ENCODE measurements at regions not wholly inside any gene's neighbourhood (a gene's known extent, or its start where the extent isn't known, plus 50 kb on each side); places are given as distances from the start of the nearest gene placed in this dataset.

- no peak overlapping the region for H3K27ac ChIP-seq (ENCODE audit: low read depth, low read length)
- ChIA-PET CTCF (no interaction called here), RAD21 (ENCODE audit: low non-redundant PET in 1 of 2, low total read pairs in 2 of 2, uncharacterized antibody in 2 of 2, unreplicated experiment in 2 of 2) (no interaction called here), POLR2A (no interaction called here)
- H3K27me3 ChIP-seq (ENCODE audit: insufficient read depth, low read length): no peaks in the 10 kb centered on the region
- TF ChIP-seq EZH2phosphoT487 (IDR thresholded peaks at IDR 0.05; ENCODE audit: borderline replicate concordance): no peak
- no peak for TF ChIP-seq CEBPB (IDR thresholded peaks at IDR 0.05; ENCODE audit: low read depth)
- TF ChIP-seq ZFX (IDR thresholded peaks at IDR 0.05): no peak
- TF ChIP-seq POLR2AphosphoS5 (IDR thresholded peaks at IDR 0.05; ENCODE audit: low read depth, low read length): no peak
- no peak for TF ChIP-seq ZNF274 (IDR thresholded peaks at IDR 0.05; ENCODE audit: low read depth, low read length)
- no peak for TF ChIP-seq EGR1 (IDR thresholded peaks at IDR 0.05; ENCODE audit: low read depth)
- TF ChIP-seq CBX3 (IDR thresholded peaks at IDR 0.05; ENCODE audit: low read depth): no peak
- TF ChIP-seq MAX (IDR thresholded peaks at IDR 0.05): no peak
- no TSS peak for BruUV-seq (replicated peaks)
- H3K4me1 ChIP-seq (ENCODE audit: control insufficient read depth in 1 of 2, insufficient read depth in 2 of 2, low read length in 2 of 2): no peaks in the 10 kb centered on the region
- intact Hi-C loops (cut with micrococcal nuclease): no loop called here
- H3K4me2 ChIP-seq (ENCODE audit: low read length): no peak overlapping the region
- no peak for ATAC-seq
- no peak overlapping the region for H2AFZ ChIP-seq (ENCODE audit: low read depth, low read length, poor library complexity, severe bottlenecking)
- H3K36me3 ChIP-seq (ENCODE audit: control insufficient read depth in 1 of 2, insufficient read depth in 2 of 2, low read length in 2 of 2): no peaks in the 10 kb centered on the region
- H4K20me1 ChIP-seq (ENCODE audit: insufficient read depth): no peaks in the 10 kb centered on the region
- H3K9me2 ChIP-seq (ENCODE audit: insufficient read depth): no peaks in the 10 kb centered on the region
- H3K4me3 ChIP-seq (replicated peaks in 1 of 2; ENCODE audit: low read depth in 1 of 2, low read length in 2 of 2): no peak overlapping the region
- no peak for DNase-seq (ENCODE audit: low read depth, low spot score)
- H3K9ac ChIP-seq (ENCODE audit: low read length): no peak overlapping the region
- peaks cover 5 to 7% of the 10 kb centered on the region in 2 experiments; a peak in 3 of 4 replicates for H3K9me3 ChIP-seq (ENCODE audit: control insufficient read depth in 1 of 2, insufficient read depth in 1 of 2, low read depth in 1 of 2, low read length in 2 of 2)
- H3K79me2 ChIP-seq (ENCODE audit: insufficient read depth, low read length): no peaks in the 10 kb centered on the region
Observed at GRCh38 chr11:37613031-37613430, 1015.0 kb upstream of the RAG2 start.

- H2AFZ ChIP-seq (ENCODE audit: low read depth, low read length, poor library complexity, severe bottlenecking): no peak overlapping the region
- DNase-seq (ENCODE audit: low read depth, low spot score): no peak
- no peaks in the 10 kb centered on the region for H3K27me3 ChIP-seq (ENCODE audit: insufficient read depth, low read length)
- POLR2A ChIA-PET: no interaction called here
- no peaks in the 10 kb centered on the region for H4K20me1 ChIP-seq (ENCODE audit: insufficient read depth)
- H3K9me2 ChIP-seq (ENCODE audit: insufficient read depth): no peaks in the 10 kb centered on the region
- no peak overlapping the region for H3K4me3 ChIP-seq (replicated peaks in 1 of 2; ENCODE audit: low read depth in 1 of 2, low read length in 2 of 2)
- no peak for ATAC-seq
- no peak overlapping the region for H3K27ac ChIP-seq (ENCODE audit: low read depth, low read length)
- no peaks in the 10 kb centered on the region for H3K36me3 ChIP-seq (ENCODE audit: control insufficient read depth in 1 of 2, insufficient read depth in 2 of 2, low read length in 2 of 2)
- H3K9ac ChIP-seq (ENCODE audit: low read length): no peak overlapping the region
- RAD21 ChIA-PET (ENCODE audit: low non-redundant PET in 1 of 2, low total read pairs in 2 of 2, uncharacterized antibody in 2 of 2, unreplicated experiment in 2 of 2): no interaction called here
- peaks cover 4 to 7% of the 10 kb centered on the region in 2 experiments; a peak in 3 of 4 replicates for H3K9me3 ChIP-seq (ENCODE audit: control insufficient read depth in 1 of 2, insufficient read depth in 1 of 2, low read depth in 1 of 2, low read length in 2 of 2)
- no peak overlapping the region for H3K4me2 ChIP-seq (ENCODE audit: low read length)
- no peaks in the 10 kb centered on the region for H3K79me2 ChIP-seq (ENCODE audit: insufficient read depth, low read length)
- no peaks in the 10 kb centered on the region for H3K4me1 ChIP-seq (ENCODE audit: control insufficient read depth in 1 of 2, insufficient read depth in 2 of 2, low read length in 2 of 2)
- no TSS peak for BruUV-seq (replicated peaks)
- CTCF ChIA-PET: no interaction called here
- intact Hi-C loops (cut with micrococcal nuclease): no loop called here
- TF ChIP-seq SRF (IDR thresholded peaks at IDR 0.05; ENCODE audit: low read depth): no peak
- no peak for TF ChIP-seq SIN3A (IDR thresholded peaks at IDR 0.05; ENCODE audit: low read depth)
- TF ChIP-seq FOSL1 (IDR thresholded peaks at IDR 0.05; ENCODE audit: low read depth): no peak
- TF ChIP-seq MAX (IDR thresholded peaks at IDR 0.05): no peak
Observed at GRCh38 chr11:37612146-37612545, 1014.1 kb upstream of the RAG2 start.
